Spleen (tissue), 11 donors: ENCODE measurements at regions not wholly inside any gene's neighbourhood (a gene's known extent, or its start where the extent isn't known, plus 50 kb on each side); places are given as distances from the start of the nearest gene placed in this dataset.

Experiments
- DNase-seq: peaks from one replicate; pipeline ENCODE4 v3.0.0-alpha.2; 2020
- H3K27ac ChIP-seq, 8 donors: fragments of 200-600 bp; sonication (generic) in 7 of 8; 1 replicate in 4 of 8; 2 replicates in 4 of 8; pipeline versions ENCODE4 v1.5.0 to v1.8.0; 2016 to 2021; ENCODE audit warnings: inconsistent platforms in 4 of 8, mild to moderate bottlenecking in 4 of 8, moderate library complexity in 1 of 8
- H3K27me3 ChIP-seq, 7 donors: fragments of 200-600 bp; sonication (generic) in 6 of 7; replicated peaks in 1 of 7; 1 replicate in 4 of 7; 2 replicates in 3 of 7; pipeline versions ENCODE4 v1.5.0 to v1.8.0; 2016 to 2021; ENCODE audit warnings: inconsistent platforms in 3 of 7, mild to moderate bottlenecking in 1 of 7
- H3K36me3 ChIP-seq, 6 donors: fragments of 200-600 bp; sonication (generic) in 5 of 6; 1 replicate in 4 of 6; 2 replicates in 2 of 6; pipeline versions ENCODE4 v1.5.0 to v1.8.0; 2016 to 2021; ENCODE audit warnings: inconsistent platforms in 2 of 6
- H3K4me1 ChIP-seq, 6 donors: fragments of 200-600 bp; sonication (generic) in 5 of 6; 1 replicate in 3 of 6; 2 replicates in 3 of 6; pipeline versions ENCODE4 v1.5.0 to v1.8.0; 2016 to 2021; ENCODE audit warnings: inconsistent platforms in 3 of 6
- H3K4me3 ChIP-seq, 8 donors: fragments of 200-600 bp; sonication (generic) in 7 of 8; 1 replicate in 4 of 8; 2 replicates in 4 of 8; pipeline versions ENCODE4 v1.5.0 to v1.8.0; 2016 to 2021; ENCODE audit warnings: inconsistent platforms in 4 of 8, mild to moderate bottlenecking in 4 of 8, moderate library complexity in 2 of 8
- H3K9me3 ChIP-seq, 8 donors: fragments of 200-600 bp; sonication (generic) in 7 of 8; 1 replicate in 4 of 8; 2 replicates in 4 of 8; pipeline versions ENCODE4 v1.5.0 to v1.8.0; 2016 to 2021; ENCODE audit warnings: inconsistent platforms in 4 of 8
- CTCF ChIP-seq, 11 experiments: fragments of 200-600 bp in 7 of 11; fragments of 450-650 bp in 4 of 11; sonication (generic) in 4 of 11; IDR thresholded peaks in 8 of 11; conservative IDR thresholded peaks in 3 of 11; 1 replicate in 7 of 11; 2 replicates in 4 of 11; pipeline versions ENCODE4 v1.4.0 to v1.8.0; 2016 to 2021; ENCODE audit warnings: antibody characterized with exemption in 11 of 11, inconsistent platforms in 4 of 11, mild to moderate bottlenecking in 1 of 11
- POLR2A ChIP-seq, 3 donors: fragments of 450-650 bp; IDR thresholded peaks; one replicate each; pipeline ENCODE4 v1.5.1; 2017; ENCODE audit warnings: antibody characterized with exemption in 3 of 3, mild to moderate bottlenecking in 1 of 3
- POLR2AphosphoS5 ChIP-seq, 3 donors: sonication (generic); formaldehyde crosslinking; IDR thresholded peaks; one replicate each; pipeline ENCODE4 v1.5.1; 2017; ENCODE audit warnings: antibody characterized with exemption in 3 of 3
- WGBS, 5 donors: extraction: QIAGEN DNeasy Blood & Tissue Kit in 3 of 5; methylation state at CpG; one replicate each; pipeline versions ENCODE4 v1.1.5 to v1.1.7; 2013 to 2018; 5-methylcytosine and 5-hydroxymethylcytosine counted together
- intact Hi-C: fragments of 100-400 bp; cut with DNase I; formaldehyde crosslinking; loops from one replicate; pipeline ENCODE4 v1.15.0; 2023; ENCODE audit warnings: low total_unique reads
- donor health status: healthy with polysubstance abuse.
- donor health status: DM: no; HTN: no; CAD: no; lungs with moderate emphysema.
- donor health status: DM: no; HTN: no; CAD: no.
- donor health status: Bipolar disorder and iron deficiency.
- donor health status: healthy.
- donor health status: DM: no; HTN: no; CAD: no.
- donor health status: DM: yes; HTN: yes; CAD: no.

DNA sequence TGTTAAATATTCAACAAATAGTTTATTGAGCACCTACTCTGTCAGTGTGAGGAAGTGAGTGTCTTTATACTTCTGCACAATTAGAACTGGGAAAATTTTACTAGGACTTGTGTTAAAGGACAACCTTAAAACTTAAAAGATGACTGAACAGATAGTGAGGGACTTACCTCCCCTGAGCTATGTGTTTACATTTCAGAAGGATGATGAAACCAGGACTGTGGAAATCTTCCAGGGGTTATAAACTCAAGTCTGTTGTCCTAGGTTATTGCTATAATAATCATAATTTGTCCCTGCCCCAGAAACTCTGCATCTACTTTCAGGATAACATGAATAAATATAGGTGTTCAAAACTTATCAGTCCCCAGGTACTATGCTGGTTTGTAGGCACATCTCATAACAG is 261.0 kb upstream of the MKLN1 start:
- H3K27ac ChIP-seq, result peak overlapping the region in 5 of 8 donors; percentile 27 to 56 (median 41)
- intact Hi-C loops, result no loop called here
- no peak for TF ChIP-seq POLR2A (IDR thresholded peaks at IDR 0.05)
- TF ChIP-seq CTCF (IDR thresholded peaks at IDR 0.05 in 8 of 11, conservative IDR thresholded peaks at IDR 0.05 in 3 of 11), result no peak
- no peak for TF ChIP-seq POLR2AphosphoS5 (IDR thresholded peaks at IDR 0.05)
- no peaks in the 10 kb centered on the region for H3K27me3 ChIP-seq
- no peaks in the 10 kb centered on the region for H3K9me3 ChIP-seq
- H3K36me3 ChIP-seq, result peaks cover 0 to 16% (median 0%) of the 10 kb centered on the region in 6 donors
- H3K4me3 ChIP-seq, result no peak overlapping the region
- no peak for DNase-seq
- peaks cover 30 to 91% (median 68%) of the 10 kb centered on the region in 6 donors for H3K4me1 ChIP-seq

GRCh38 chr7:131067220-131067619 is 260.5 kb upstream of the MKLN1 start:
- DNase-seq, result no peak
- Histone ChIP-seq H3K27me3 (no peaks in the 10 kb centered on the region), H3K4me3 (no peak overlapping the region), H3K36me3 (peaks cover 0 to 14% (median 0%) of the 10 kb centered on the region in 6 donors), H3K9me3 (no peaks in the 10 kb centered on the region), H3K4me1 (peaks cover 33 to 93% (median 70%) of the 10 kb centered on the region in 6 donors), H3K27ac (peak overlapping the region in 6 of 8 donors; percentile 27 to 56 (median 42))
- TF ChIP-seq POLR2AphosphoS5 (IDR thresholded peaks at IDR 0.05), result peak in 2 of 3 donors; percentile 23 to 25
- TF ChIP-seq CTCF (IDR thresholded peaks at IDR 0.05 in 8 of 11, conservative IDR thresholded peaks at IDR 0.05 in 3 of 11), result no peak
- WGBS, 5 donors, result 62 to 84% (median 77%) methylated on average over 2 to 5 of the region's 5 CpGs
- intact Hi-C loops, result no loop called here

GRCh38 chr7:131068604-131069021 is 259.1 kb upstream of the MKLN1 start:
- Histone ChIP-seq H3K4me3 (no peak overlapping the region), H3K9me3 (no peaks in the 10 kb centered on the region), H3K4me1 (peaks cover 41 to 94% (median 74%) of the 10 kb centered on the region in 6 donors), H3K27ac (peak overlapping the region in 6 of 8 donors; percentile 25 to 55 (median 44)), H3K27me3 (no peaks in the 10 kb centered on the region), H3K36me3 (peaks cover 0 to 20% (median 2%) of the 10 kb centered on the region in 6 donors)
- TF ChIP-seq POLR2A (IDR thresholded peaks at IDR 0.05), result no peak
- TF ChIP-seq CTCF (IDR thresholded peaks at IDR 0.05 in 8 of 11, conservative IDR thresholded peaks at IDR 0.05 in 3 of 11), result peak in 3 of 11 experiments; percentile 6 to 13 (median 8)
- intact Hi-C loops, result no loop called here
- WGBS, 5 donors, result 39 to 67% (median 52%) methylated on average over 2 of the region's 2 CpGs
- DNase-seq, result no peak

DNA sequence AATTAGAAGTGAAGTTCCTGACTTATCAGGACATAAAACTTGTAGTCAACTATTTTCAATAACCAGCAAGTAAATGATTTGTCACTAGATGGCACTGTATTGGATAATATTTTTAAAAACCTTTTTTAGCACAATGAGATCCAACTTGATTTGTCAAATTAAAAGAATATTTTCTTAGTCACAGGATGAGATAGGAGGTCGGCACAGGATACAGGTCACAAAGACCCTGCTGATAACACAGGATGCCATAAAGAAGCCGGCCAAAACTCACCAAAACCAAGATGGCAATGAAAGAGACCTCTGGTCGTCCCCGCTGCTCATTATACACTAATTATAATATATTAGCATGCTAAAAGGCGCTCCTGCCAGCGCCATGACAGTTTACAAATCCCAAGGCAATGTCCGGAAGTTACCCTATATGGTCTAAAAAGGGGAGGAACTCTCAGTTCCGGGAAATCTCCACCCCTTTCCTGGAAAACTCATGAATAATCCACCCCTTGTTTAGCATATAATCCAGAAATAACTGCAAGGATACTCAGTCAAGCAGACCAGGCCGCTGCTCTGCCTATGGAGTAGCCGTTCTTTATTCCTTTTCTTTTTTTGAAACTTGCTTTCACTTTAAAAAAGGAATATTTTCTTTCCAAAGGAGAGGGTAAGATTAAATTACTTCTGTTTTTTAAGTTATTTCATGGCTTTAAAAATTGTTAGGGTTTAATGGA is 255.7 kb upstream of the MKLN1 start:
- intact Hi-C loops, result loop anchor here (10.0 kb wide), 1 partner anchor 353 kb away; no protein-coding TSS in a partner anchor
- WGBS, 5 donors, result 42 to 61% (median 48%) methylated on average over 10 of the region's 10 CpGs
- peaks cover 40 to 98% (median 90%) of the 10 kb centered on the region in 6 donors for H3K4me1 ChIP-seq
- H3K27me3 ChIP-seq, result no peaks in the 10 kb centered on the region
- H3K27ac ChIP-seq, result peak overlapping the region; percentile 57 to 83 (median 75)
- H3K36me3 ChIP-seq, result peaks cover 0 to 36% (median 4%) of the 10 kb centered on the region in 6 donors
- TF ChIP-seq POLR2A (IDR thresholded peaks at IDR 0.05) (peak in 1 of 3 donors; percentile 42), POLR2AphosphoS5 (IDR thresholded peaks at IDR 0.05) (peak in 1 of 3 donors; percentile 58), CTCF (IDR thresholded peaks at IDR 0.05 in 8 of 11, conservative IDR thresholded peaks at IDR 0.05 in 3 of 11) (peak in 7 of 11 experiments; percentile 38 to 58 (median 50))
- no peak for DNase-seq
- H3K9me3 ChIP-seq, result no peaks in the 10 kb centered on the region
- peak overlapping the region in 2 of 8 donors; percentile 9 to 23 for H3K4me3 ChIP-seq
